ENCODE measurements at regions not wholly inside any gene's neighbourhood (a gene's known extent, or its start where the extent isn't known, plus 50 kb on each side); places are given as distances from the start of the nearest gene placed in this dataset.

GRCh38 chr1:54479841-54480524 is 68.0 kb upstream of the ACOT11 start:
- DNase-seq (ENCODE audit: low read depth) = no peak
- TF ChIP-seq, protein P1, sequence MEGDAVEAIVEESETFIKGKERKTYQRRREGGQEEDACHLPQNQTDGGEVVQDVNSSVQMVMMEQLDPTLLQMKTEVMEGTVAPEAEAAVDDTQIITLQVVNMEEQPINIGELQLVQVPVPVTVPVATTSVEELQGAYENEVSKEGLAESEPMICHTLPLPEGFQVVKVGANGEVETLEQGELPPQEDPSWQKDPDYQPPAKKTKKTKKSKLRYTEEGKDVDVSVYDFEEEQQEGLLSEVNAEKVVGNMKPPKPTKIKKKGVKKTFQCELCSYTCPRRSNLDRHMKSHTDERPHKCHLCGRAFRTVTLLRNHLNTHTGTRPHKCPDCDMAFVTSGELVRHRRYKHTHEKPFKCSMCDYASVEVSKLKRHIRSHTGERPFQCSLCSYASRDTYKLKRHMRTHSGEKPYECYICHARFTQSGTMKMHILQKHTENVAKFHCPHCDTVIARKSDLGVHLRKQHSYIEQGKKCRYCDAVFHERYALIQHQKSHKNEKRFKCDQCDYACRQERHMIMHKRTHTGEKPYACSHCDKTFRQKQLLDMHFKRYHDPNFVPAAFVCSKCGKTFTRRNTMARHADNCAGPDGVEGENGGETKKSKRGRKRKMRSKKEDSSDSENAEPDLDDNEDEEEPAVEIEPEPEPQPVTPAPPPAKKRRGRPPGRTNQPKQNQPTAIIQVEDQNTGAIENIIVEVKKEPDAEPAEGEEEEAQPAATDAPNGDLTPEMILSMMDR (conservative IDR thresholded peaks at IDR 0.05; ENCODE audit: low read length) = no peak
- no peak overlapping the region for H3K4me3 ChIP-seq (ENCODE audit: low read length)

GRCh38 chr1:54479251-54479650 is 68.8 kb upstream of the ACOT11 start:
- no peak overlapping the region for H3K4me3 ChIP-seq (ENCODE audit: low read length)
- TF ChIP-seq, protein P1 (conservative IDR thresholded peaks at IDR 0.05; ENCODE audit: low read length) = no peak
- DNase-seq (ENCODE audit: low read depth) = no peak

- no peak overlapping the region for H3K4me3 ChIP-seq (ENCODE audit: low read length)
- no peak for DNase-seq (ENCODE audit: low read depth)
- TF ChIP-seq, protein P1 (conservative IDR thresholded peaks at IDR 0.05; ENCODE audit: low read length) = no peak
Measured at GRCh38 chr1:54477153-54477561, 70.9 kb upstream of the ACOT11 start.

DNA sequence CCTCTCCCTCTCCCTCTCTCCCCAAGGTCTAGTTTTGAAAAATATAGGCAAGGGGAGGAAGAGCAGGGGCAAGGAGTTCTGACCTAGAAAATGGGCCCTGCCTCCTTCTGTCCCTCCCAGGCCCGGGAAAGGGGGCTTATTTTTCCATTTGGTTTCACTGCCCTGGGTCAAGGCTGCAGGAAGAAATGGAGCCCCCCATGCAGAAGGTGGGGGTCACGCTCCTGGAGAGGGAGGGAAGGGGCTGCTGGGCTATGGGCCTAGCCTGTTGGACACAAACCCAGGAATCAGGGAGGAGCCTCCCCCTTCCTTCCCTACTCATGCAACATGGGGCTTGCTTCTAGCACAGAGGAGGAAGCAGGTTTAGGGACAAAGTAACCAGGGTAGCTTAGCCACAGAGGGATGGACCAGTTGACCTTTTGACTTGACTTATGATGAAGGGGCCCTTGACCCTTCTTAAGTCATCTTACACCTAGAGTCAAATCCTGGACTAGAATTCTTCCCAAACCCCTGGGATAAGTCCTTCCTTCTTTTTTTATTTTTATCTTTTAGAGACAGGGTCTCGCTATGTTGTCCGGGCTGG is 70.4 kb upstream of the SSBP3 start:
- no peak overlapping the region for H3K4me3 ChIP-seq (ENCODE audit: low read length)

DNA sequence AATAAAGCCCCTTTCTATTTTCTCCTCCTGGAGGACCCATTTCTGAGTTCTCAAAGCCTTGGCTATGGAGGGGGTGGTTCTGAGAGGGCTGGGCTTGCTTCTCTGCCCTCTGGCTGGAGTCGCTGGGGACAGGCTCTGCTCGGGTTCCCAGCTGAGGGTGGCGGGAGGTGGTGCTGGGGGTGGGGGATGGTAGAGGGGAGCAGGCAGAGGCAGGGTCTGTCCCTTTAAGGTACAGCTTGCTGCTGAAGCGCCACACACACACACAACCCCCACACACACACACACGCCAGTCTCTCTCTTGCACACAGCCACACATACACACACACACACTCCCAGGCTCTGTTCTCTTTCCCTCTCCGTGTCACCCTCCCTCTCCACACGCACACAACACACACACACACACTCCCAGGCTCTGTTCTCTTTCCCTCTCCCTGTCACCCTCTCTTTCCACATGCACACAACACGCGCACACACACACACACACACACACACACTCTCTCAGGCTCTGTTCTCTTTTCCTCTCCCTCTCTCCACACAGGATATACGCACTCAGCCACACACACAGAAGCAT is 69.8 kb upstream of the SSBP3 start:
- TF ChIP-seq, protein P1 (conservative IDR thresholded peaks at IDR 0.05; ENCODE audit: low read length) = no peak
- H3K4me3 ChIP-seq (ENCODE audit: low read length) = no peak overlapping the region
- DNase-seq (ENCODE audit: low read depth) = no peak

More for the DNA sequence above, 70.4 kb upstream of the SSBP3 start:
- TF ChIP-seq, protein P1 (conservative IDR thresholded peaks at IDR 0.05; ENCODE audit: low read length) = no peak
- no peak for DNase-seq (ENCODE audit: low read depth)

DNA sequence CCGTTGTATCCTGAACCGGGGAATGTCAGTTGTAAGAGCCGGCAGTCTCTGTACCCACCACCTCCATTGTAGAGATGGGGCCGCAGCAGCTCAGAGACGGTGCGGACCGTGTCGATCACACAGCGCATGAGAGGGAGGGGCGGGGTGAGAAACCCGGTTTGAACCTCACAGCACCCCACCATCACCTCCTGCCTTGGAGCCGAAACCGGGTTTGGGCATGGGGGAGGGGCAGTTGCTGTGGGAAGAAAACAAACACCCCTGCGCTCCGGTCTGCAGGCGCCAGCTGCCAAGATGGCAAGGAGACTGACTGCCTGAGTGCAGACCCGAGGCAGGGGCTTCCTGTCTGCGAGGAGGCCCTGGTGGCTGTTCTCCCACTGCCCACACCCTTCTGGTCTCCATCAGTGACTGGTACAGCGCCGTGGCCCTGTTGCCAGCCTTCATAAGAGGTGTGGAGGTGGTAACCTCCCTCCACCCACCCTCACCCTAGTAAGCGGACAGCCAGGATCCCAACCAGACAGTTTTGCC is 69.2 kb upstream of the SSBP3 start:
- no peak overlapping the region for H3K4me3 ChIP-seq (ENCODE audit: low read length)
- TF ChIP-seq, protein P1 (conservative IDR thresholded peaks at IDR 0.05; ENCODE audit: low read length) = no peak
- DNase-seq (ENCODE audit: low read depth) = no peak

Data from AG10803 (cell line).